ENCODE measurements at regions not wholly inside any gene's neighbourhood (a gene's known extent, or its start where the extent isn't known, plus 50 kb on each side); places are given as distances from the start of the nearest gene placed in this dataset.

GRCh38 chr16:27005386-27005785 lies 61.3 kb upstream of the C16orf82 start:
- peaks cover 4% of the 10 kb centered on the region for H3K27me3 Mint-ChIP-seq (ENCODE audit: insufficient read depth, unreplicated experiment)
- no peak overlapping the region for H3K27ac Mint-ChIP-seq (ENCODE audit: unreplicated experiment)
- H3K36me3 ChIP-seq (ENCODE audit: control insufficient read depth, insufficient read depth, low read length): no peaks in the 10 kb centered on the region
- POLR2A ChIA-PET: no interaction called here
- H3K9me3 Mint-ChIP-seq (ENCODE audit: unreplicated experiment): no peaks in the 10 kb centered on the region
- H3K27me3 ChIP-seq (replicated peaks; ENCODE audit: control insufficient read depth, insufficient read depth, low read length): no peaks in the 10 kb centered on the region
- no TSS peak for BruUV-seq (replicated peaks)
- intact Hi-C loops (cut with micrococcal nuclease; ENCODE audit: unreplicated experiment): no loop called here
- no peak overlapping the region for H3K4me3 Mint-ChIP-seq (ENCODE audit: unreplicated experiment)
- no peaks in the 10 kb centered on the region for H3K4me1 Mint-ChIP-seq (ENCODE audit: low read depth, unreplicated experiment)
- H3K9me3 ChIP-seq: no peaks in the 10 kb centered on the region
- CTCF ChIA-PET: no interaction called here
- DNase-seq: no peak
- no peaks in the 10 kb centered on the region for H3K4me1 ChIP-seq
- H3K36me3 Mint-ChIP-seq (ENCODE audit: insufficient read depth, unreplicated experiment): no peaks in the 10 kb centered on the region
- H3K4me3 ChIP-seq (ENCODE audit: low read depth, low read length): no peak overlapping the region
- TF ChIP-seq CTCF (IDR thresholded peaks at IDR 0.05; ENCODE audit: insufficient read depth in 1 of 2, low read depth in 1 of 2, low read length in 1 of 2, severe bottlenecking in 1 of 2, unreplicated experiment in 1 of 2): no peak
